ENCODE measurements at regions not wholly inside any gene's neighbourhood (a gene's known extent, or its start where the extent isn't known, plus 50 kb on each side); places are given as distances from the start of the nearest gene placed in this dataset.
"Not testable (repeated sequence)": the region's sequence is repeated elsewhere in the genome, so short reads cannot be mapped to it uniquely, and the experiment has no call there.

GRCh38 chr6:119800526-119800925, 451.0 kb upstream of the MAN1A1 start:
- Mint-ChIP-seq H3K4me1 (no peaks in the 10 kb centered on the region), H3K36me3 (no peaks in the 10 kb centered on the region), H3K27ac (no peak overlapping the region), H3K27me3 (peaks cover 4% of the 10 kb centered on the region), H3K4me3 (no peak overlapping the region), H3K9me3 (peaks cover 0 to 3% (median 0%) of the 10 kb centered on the region in 3 donors)

- peaks cover 2% of the 10 kb centered on the region for H3K27me3 Mint-ChIP-seq
- H3K36me3 Mint-ChIP-seq, result no peaks in the 10 kb centered on the region
- no peaks in the 10 kb centered on the region for H3K9me3 Mint-ChIP-seq
- H3K4me1 Mint-ChIP-seq, result no peaks in the 10 kb centered on the region
- no peak overlapping the region for H3K4me3 Mint-ChIP-seq
- H3K27ac Mint-ChIP-seq, result peak overlapping the region in 1 of 3 donors; percentile 3
Measured at GRCh38 chr6:119799596-119800509, 450.3 kb upstream of the MAN1A1 start.

GRCh38 chr6:119791736-119792135, 442.2 kb upstream of the MAN1A1 start:
- Mint-ChIP-seq H3K4me1 (no peaks in the 10 kb centered on the region), H3K36me3 (no peaks in the 10 kb centered on the region), H3K4me3 (no peak overlapping the region), H3K27ac (no peak overlapping the region), H3K9me3 (peaks cover 0 to 6% (median 0%) of the 10 kb centered on the region in 3 donors), H3K27me3 (no peaks in the 10 kb centered on the region)

- Mint-ChIP-seq H3K36me3 (no peaks in the 10 kb centered on the region), H3K27me3 (no peaks in the 10 kb centered on the region), H3K27ac (no peak overlapping the region), H3K9me3 (peaks cover 0 to 4% (median 2%) of the 10 kb centered on the region in 3 donors), H3K4me1 (no peaks in the 10 kb centered on the region), H3K4me3 (no peak overlapping the region)
Measured at GRCh38 chr6:119781365-119781764, 431.8 kb upstream of the MAN1A1 start.

- Mint-ChIP-seq H3K4me3 (peak overlapping the region in 1 of 4 donors; percentile 6), H3K36me3 (no peaks in the 10 kb centered on the region), H3K4me1 (peaks cover 4 to 9% (median 8%) of the 10 kb centered on the region in 3 donors), H3K9me3 (peaks cover 6 to 9% (median 8%) of the 10 kb centered on the region in 3 donors), H3K27me3 (peaks cover 10% of the 10 kb centered on the region), H3K27ac (peak overlapping the region in 1 of 3 donors; percentile 14)
Measured at GRCh38 chr6:119768201-119768600, 418.6 kb upstream of the MAN1A1 start.

GRCh38 chr6:119764927-119765681, 415.5 kb upstream of the MAN1A1 start:
- H3K27me3 Mint-ChIP-seq, result peaks cover 4% of the 10 kb centered on the region
- H3K27ac Mint-ChIP-seq, result no peak overlapping the region
- H3K4me1 Mint-ChIP-seq, result peaks cover 4 to 9% (median 8%) of the 10 kb centered on the region in 3 donors
- peaks cover 0 to 4% (median 0%) of the 10 kb centered on the region in 3 donors for H3K9me3 Mint-ChIP-seq
- H3K4me3 Mint-ChIP-seq, result no peak overlapping the region
- H3K36me3 Mint-ChIP-seq, result no peaks in the 10 kb centered on the region

GRCh38 chr6:119760046-119760445, 410.5 kb upstream of the MAN1A1 start:
- no peak overlapping the region for H3K4me3 Mint-ChIP-seq
- H3K4me1 Mint-ChIP-seq, result no peaks in the 10 kb centered on the region
- H3K36me3 Mint-ChIP-seq, result no peaks in the 10 kb centered on the region
- no peak overlapping the region for H3K27ac Mint-ChIP-seq
- peaks cover 2% of the 10 kb centered on the region for H3K27me3 Mint-ChIP-seq
- H3K9me3 Mint-ChIP-seq, result no peaks in the 10 kb centered on the region

GRCh38 chr6:119758385-119758784, 408.8 kb upstream of the MAN1A1 start:
- H3K4me1 Mint-ChIP-seq, result no peaks in the 10 kb centered on the region
- H3K4me3 Mint-ChIP-seq, result no peak overlapping the region
- H3K9me3 Mint-ChIP-seq, result no peaks in the 10 kb centered on the region
- H3K27ac Mint-ChIP-seq, result no peak overlapping the region
- H3K27me3 Mint-ChIP-seq, result peaks cover 2% of the 10 kb centered on the region
- no peaks in the 10 kb centered on the region for H3K36me3 Mint-ChIP-seq

GRCh38 chr6:119757467-119757866, 407.9 kb upstream of the MAN1A1 start:
- Mint-ChIP-seq H3K27me3 (peaks cover 2% of the 10 kb centered on the region), H3K4me1 (no peaks in the 10 kb centered on the region), H3K27ac (no peak overlapping the region), H3K9me3 (no peaks in the 10 kb centered on the region), H3K4me3 (no peak overlapping the region), H3K36me3 (no peaks in the 10 kb centered on the region)

- H3K27ac Mint-ChIP-seq, result no peak overlapping the region
- H3K4me1 Mint-ChIP-seq, result peaks cover 6 to 7% (median 6%) of the 10 kb centered on the region in 3 donors
- no peaks in the 10 kb centered on the region for H3K27me3 Mint-ChIP-seq
- no peaks in the 10 kb centered on the region for H3K36me3 Mint-ChIP-seq
- peaks cover 0 to 6% (median 0%) of the 10 kb centered on the region in 3 donors for H3K9me3 Mint-ChIP-seq
- no peak overlapping the region for H3K4me3 Mint-ChIP-seq
Measured at GRCh38 chr6:119749335-119749734, 399.8 kb upstream of the MAN1A1 start.

- not testable (repeated sequence) for H3K4me1 Mint-ChIP-seq, H3K27ac Mint-ChIP-seq, H3K9me3 Mint-ChIP-seq, H3K36me3 Mint-ChIP-seq, H3K4me3 Mint-ChIP-seq, H3K27me3 Mint-ChIP-seq
Measured at GRCh38 chr6:119748535-119748934, 399.0 kb upstream of the MAN1A1 start.

GRCh38 chr6:119742188-119742803, 392.7 kb upstream of the MAN1A1 start:
- no peaks in the 10 kb centered on the region for H3K36me3 Mint-ChIP-seq
- H3K9me3 Mint-ChIP-seq, result no peaks in the 10 kb centered on the region
- H3K27ac Mint-ChIP-seq, result no peak overlapping the region
- no peak overlapping the region for H3K4me3 Mint-ChIP-seq
- H3K4me1 Mint-ChIP-seq, result peaks cover 0 to 5% (median 0%) of the 10 kb centered on the region in 3 donors
- no peaks in the 10 kb centered on the region for H3K27me3 Mint-ChIP-seq

GRCh38 chr6:119739769-119740168, 390.2 kb upstream of the MAN1A1 start:
- H3K4me1 Mint-ChIP-seq, result peaks cover 0 to 5% (median 0%) of the 10 kb centered on the region in 3 donors
- no peak overlapping the region for H3K27ac Mint-ChIP-seq
- H3K36me3 Mint-ChIP-seq, result no peaks in the 10 kb centered on the region
- peaks cover 2% of the 10 kb centered on the region for H3K27me3 Mint-ChIP-seq
- no peak overlapping the region for H3K4me3 Mint-ChIP-seq
- H3K9me3 Mint-ChIP-seq, result no peaks in the 10 kb centered on the region

GRCh38 chr6:119738425-119738824, 388.9 kb upstream of the MAN1A1 start:
- no peaks in the 10 kb centered on the region for H3K9me3 Mint-ChIP-seq
- no peak overlapping the region for H3K27ac Mint-ChIP-seq
- peaks cover 0 to 5% (median 0%) of the 10 kb centered on the region in 3 donors for H3K4me1 Mint-ChIP-seq
- H3K4me3 Mint-ChIP-seq, result no peak overlapping the region
- H3K36me3 Mint-ChIP-seq, result no peaks in the 10 kb centered on the region
- peaks cover 2% of the 10 kb centered on the region for H3K27me3 Mint-ChIP-seq

Data from IgD-negative memory B cell (primary cell).